Aorta (tissue), 5 donors: ENCODE measurements at regions not wholly inside any gene's neighbourhood (a gene's known extent, or its start where the extent isn't known, plus 50 kb on each side); places are given as distances from the start of the nearest gene placed in this dataset.
"Not testable (repeated sequence)": the region's sequence is repeated elsewhere in the genome, so short reads cannot be mapped to it uniquely, and the experiment has no call there.

ENCODE experiments used
- ATAC-seq: fragments of 200-7000 bp; cut with Tn5 transposase; one replicate; pipeline ENCODE4 v1.9.1; 2022; ENCODE audit warnings: moderate library complexity; ENCODE audit not compliant: low FRiP score
- DNase-seq, 2 donors: peaks; one replicate each; pipeline ENCODE4 v3.0.0-alpha.2; 2020
- H3K27ac ChIP-seq, 2 donors: one replicate each; pipeline ENCODE4 v1.5.1; 2013; ENCODE audit warnings: low read length in 2 of 2, mild to moderate bottlenecking in 2 of 2, moderate library complexity in 2 of 2, control low read depth in 1 of 2, inconsistent platforms in 1 of 2, low read depth in 1 of 2
- H3K27me3 ChIP-seq, 2 donors: one replicate each; pipeline ENCODE4 v1.6.1; 2013; ENCODE audit warnings: control low read depth in 1 of 2, low read length in 1 of 2, mild to moderate bottlenecking in 1 of 2, moderate library complexity in 1 of 2; ENCODE audit not compliant: insufficient read depth in 2 of 2, control insufficient read depth in 1 of 2
- H3K36me3 ChIP-seq, 2 donors: one replicate each; pipeline ENCODE4 v1.6.1; 2013; ENCODE audit warnings: control low read depth in 1 of 2, low read length in 1 of 2, mild to moderate bottlenecking in 1 of 2; ENCODE audit not compliant: insufficient read depth in 2 of 2, control insufficient read depth in 1 of 2
- H3K4me1 ChIP-seq, 2 donors: one replicate each; pipeline ENCODE4 v1.6.1; 2013; ENCODE audit warnings: low read length in 2 of 2, control low read depth in 1 of 2, mild to moderate bottlenecking in 1 of 2, moderate library complexity in 1 of 2; ENCODE audit not compliant: insufficient read depth in 2 of 2, control insufficient read depth in 1 of 2
- H3K4me3 ChIP-seq, 2 donors: one replicate each; pipeline ENCODE4 v1.5.1; 2013; ENCODE audit warnings: low read length in 2 of 2, control low read depth in 1 of 2, mild to moderate bottlenecking in 1 of 2
- H3K9me3 ChIP-seq: one replicate; pipeline ENCODE4 v1.6.1; 2013; ENCODE audit warnings: mild to moderate bottlenecking, low read length; ENCODE audit not compliant: control insufficient read depth
- WGBS, 2 donors: extraction: QIAGEN DNeasy Blood & Tissue Kit; methylation state at CpG; one replicate each; pipeline ENCODE4 v1.1.7; 2013; 5-methylcytosine and 5-hydroxymethylcytosine counted together
- intact Hi-C, 2 donors: fragments of 100-400 bp; cut with DNase I; formaldehyde crosslinking; loops; one replicate each; pipeline versions ENCODE4 v1.14.2 to v1.15.0; 2022
- donor health status: healthy with polysubstance abuse.
- donor health status: Bipolar disorder and iron deficiency.
- donor health status: DM: no; HTN: no; CAD: no.
- donor health status: DM: no; HTN: no; CAD: no.
- donor health status: DM: yes; HTN: yes; CAD: no.

DNA sequence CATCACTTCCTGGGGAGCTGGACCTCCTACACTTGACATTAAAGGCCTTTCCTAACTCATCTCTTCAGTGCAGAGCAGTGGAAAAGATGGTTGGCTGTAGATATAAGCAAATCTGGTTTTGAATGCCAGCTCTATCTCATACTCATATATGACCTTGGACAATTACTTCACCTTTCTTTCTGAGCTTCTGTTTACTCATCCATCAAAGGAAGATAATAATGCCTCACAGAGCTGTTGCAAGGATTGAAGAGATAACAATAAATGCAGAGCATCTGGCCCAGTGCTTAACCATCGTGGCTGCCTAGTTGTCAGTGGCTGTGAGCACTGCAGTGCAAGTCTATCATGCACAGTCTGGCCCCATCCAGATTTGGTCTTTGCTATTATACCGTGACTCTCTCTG lies 148.1 kb upstream of the EOLA2 start:
- Histone ChIP-seq H3K4me1 (peaks cover 2 to 5% of the 10 kb centered on the region in 2 donors), H3K27me3 (no peaks in the 10 kb centered on the region), H3K9me3 (no peaks in the 10 kb centered on the region), H3K27ac (peak overlapping the region in 1 of 2 donors; percentile 74), H3K36me3 (no peaks in the 10 kb centered on the region), H3K4me3 (no peak overlapping the region)
- ATAC-seq, result no peak
- DNase-seq, result no peak
- intact Hi-C loops, result loop anchor here in 1 of 2 donors (10.0 kb wide), 1 partner anchor 278 kb away; the partner anchor contains the start of gene MAMLD1
- 60 to 82% methylated on average over 2 of the region's 2 CpGs for WGBS, 2 donors

DNA sequence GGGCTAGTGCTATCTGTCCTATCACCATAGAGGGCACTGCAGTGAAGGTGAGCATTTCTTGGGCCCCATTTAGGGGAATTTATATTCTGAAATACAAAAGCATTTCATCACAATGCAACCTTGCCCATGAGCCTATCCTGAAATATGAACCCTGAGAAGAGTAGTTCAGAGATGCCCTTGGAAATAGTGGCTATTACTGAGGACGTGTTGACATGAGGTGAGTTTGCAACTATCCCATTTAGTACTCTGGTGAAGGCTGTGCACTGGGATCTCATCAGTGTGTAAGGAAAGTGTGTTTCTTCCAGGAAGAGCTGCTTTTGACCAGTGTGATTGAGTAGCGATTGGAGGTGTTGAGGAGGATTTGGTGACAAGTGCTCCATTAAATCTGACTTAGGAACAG lies 149.3 kb upstream of the EOLA2 start:
- Histone ChIP-seq H3K27ac (no peak overlapping the region), H3K4me3 (no peak overlapping the region), H3K36me3 (no peaks in the 10 kb centered on the region), H3K9me3 (no peaks in the 10 kb centered on the region), H3K27me3 (no peaks in the 10 kb centered on the region), H3K4me1 (peaks cover 2 to 5% of the 10 kb centered on the region in 2 donors)
- ATAC-seq (no peak), DNase-seq (no peak)
- intact Hi-C loops, result loop anchor here in 1 of 2 donors (10.0 kb wide), 1 partner anchor 277 kb away; the partner anchor contains the start of gene MAMLD1
- 96 to 98% methylated on average over 2 of the region's 2 CpGs for WGBS, 2 donors

DNA sequence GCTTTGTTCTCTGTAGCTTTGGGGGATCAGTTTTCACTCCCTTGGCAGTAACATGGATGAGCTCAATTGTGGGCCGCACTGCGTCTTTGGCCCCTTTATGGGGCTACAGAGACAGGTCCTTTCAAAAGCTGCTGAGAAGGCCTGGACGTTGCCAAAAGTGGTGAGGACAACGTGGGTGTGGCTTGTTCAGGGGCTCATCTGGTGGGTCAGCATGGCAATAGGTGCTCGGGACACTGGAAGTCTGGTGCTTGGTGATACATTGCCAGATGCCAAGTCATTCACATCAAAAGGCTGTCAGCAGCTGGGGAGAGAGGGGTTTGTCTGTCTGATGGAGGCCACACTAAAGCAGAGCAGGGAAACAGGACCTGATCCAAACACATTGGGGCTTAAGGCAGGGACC lies 149.8 kb upstream of the EOLA2 start:
- Histone ChIP-seq H3K4me1 (peaks cover 2 to 5% of the 10 kb centered on the region in 2 donors), H3K36me3 (no peaks in the 10 kb centered on the region), H3K4me3 (no peak overlapping the region), H3K27me3 (no peaks in the 10 kb centered on the region), H3K27ac (no peak overlapping the region), H3K9me3 (no peaks in the 10 kb centered on the region)
- 77 to 78% methylated on average over 5 of the region's 5 CpGs for WGBS, 2 donors
- no peak for DNase-seq
- intact Hi-C loops, result loop anchor here in 1 of 2 donors (10.0 kb wide), 1 partner anchor 277 kb away; the partner anchor contains the start of gene MAMLD1
- no peak for ATAC-seq

DNA sequence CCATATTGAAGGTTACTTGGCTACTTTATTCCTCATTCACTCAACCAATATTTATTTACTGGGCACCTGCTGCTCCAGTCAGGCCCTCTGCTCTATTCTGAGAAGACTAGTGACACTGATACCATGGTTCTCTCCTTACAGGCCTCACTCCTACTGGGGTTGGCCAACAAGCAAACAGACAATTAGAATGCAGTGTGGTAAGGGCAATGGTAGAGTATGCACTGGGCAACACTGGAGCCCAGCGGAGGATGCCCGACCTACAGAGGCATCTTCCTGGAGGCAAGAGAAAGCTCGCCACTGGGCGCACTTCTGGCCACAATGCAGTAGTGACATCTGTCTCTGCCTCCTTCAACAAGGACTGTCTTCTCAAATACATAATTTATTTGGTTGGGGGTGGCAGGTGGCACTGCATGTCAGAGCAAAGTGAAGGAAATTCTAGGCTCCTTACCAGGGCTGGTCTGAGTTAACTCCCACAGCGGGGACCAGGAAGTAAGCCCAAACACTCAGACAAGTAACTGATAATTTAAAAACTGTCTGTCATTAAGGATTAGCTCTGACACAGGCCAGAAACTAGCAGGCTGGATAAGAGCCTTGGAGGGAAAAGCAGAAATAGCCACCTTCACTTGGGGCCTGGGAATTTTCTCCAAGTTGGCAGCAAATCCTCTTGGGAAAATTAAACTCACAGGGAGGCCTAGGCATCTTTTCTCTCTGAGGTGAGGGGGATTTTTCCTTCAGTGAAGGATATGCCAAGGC lies 150.7 kb upstream of the EOLA2 start:
- H3K9me3 ChIP-seq, result no peaks in the 10 kb centered on the region
- H3K4me3 ChIP-seq, result no peak overlapping the region
- ATAC-seq (no peak), DNase-seq (no peak)
- H3K27ac ChIP-seq, result no peak overlapping the region
- 81 to 83% methylated on average over 5 of the region's 5 CpGs for WGBS, 2 donors
- H3K27me3 ChIP-seq, result no peaks in the 10 kb centered on the region
- intact Hi-C loops, result loop anchor here in 1 of 2 donors (10.0 kb wide), 1 partner anchor 276 kb away; the partner anchor contains the start of gene MAMLD1
- H3K36me3 ChIP-seq, result no peaks in the 10 kb centered on the region
- H3K4me1 ChIP-seq, result peaks cover 2 to 5% of the 10 kb centered on the region in 2 donors

DNA sequence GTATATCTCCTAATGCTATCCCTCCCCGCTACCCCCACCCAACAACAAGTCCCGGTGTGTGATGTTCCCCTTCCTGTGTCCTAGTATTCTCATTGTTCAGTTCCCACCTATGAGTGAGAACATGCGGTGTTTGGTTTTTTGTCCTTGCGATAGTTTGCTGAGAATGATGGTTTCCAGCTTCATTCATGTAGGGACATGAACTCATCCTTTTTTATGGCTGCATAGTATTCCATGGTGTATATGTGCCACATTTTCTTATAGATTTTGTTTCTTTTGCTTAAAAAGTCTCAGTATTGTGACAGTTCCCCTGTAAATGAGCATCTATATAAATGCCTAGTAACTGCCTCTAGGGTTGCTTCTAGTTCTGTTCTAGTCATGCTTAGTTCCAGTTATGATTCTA lies 153.0 kb upstream of the EOLA2 start:
- H3K9me3 ChIP-seq, H3K27ac ChIP-seq, H3K4me1 ChIP-seq, H3K36me3 ChIP-seq, intact Hi-C loops, ATAC-seq, H3K27me3 ChIP-seq, H3K4me3 ChIP-seq, DNase-seq: not testable (repeated sequence)
- WGBS, 2 donors, result 97 to 99% methylated on average over 4 of the region's 4 CpGs

DNA sequence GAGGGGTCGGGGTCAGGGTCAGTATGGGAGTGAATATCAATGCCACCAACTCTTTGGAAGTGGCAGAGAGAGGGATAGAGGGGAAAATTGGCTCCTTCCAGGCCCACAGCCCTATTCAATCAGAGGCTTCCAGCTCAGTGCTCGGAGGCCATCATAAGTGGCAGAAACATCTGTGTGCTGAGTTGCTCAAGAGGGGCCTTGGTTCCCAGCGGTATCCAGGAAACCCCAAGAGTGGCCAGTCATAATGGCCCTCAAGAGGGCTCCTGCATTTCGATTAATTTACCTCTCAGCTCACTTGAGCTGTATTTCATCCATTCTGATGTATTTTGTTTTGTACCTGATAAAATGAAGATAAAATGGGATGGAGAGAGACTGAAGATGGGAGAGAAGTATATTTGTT lies 154.3 kb upstream of the EOLA2 start:
- ATAC-seq (no peak), DNase-seq (no peak)
- Histone ChIP-seq H3K36me3 (no peaks in the 10 kb centered on the region), H3K9me3 (no peaks in the 10 kb centered on the region), H3K27me3 (no peaks in the 10 kb centered on the region), H3K4me1 (no peaks in the 10 kb centered on the region), H3K4me3 (no peak overlapping the region), H3K27ac (no peak overlapping the region)
- WGBS, 2 donors, result 90 to 96% methylated on average over 4 of the region's 4 CpGs
- intact Hi-C loops, result no loop called here

DNA sequence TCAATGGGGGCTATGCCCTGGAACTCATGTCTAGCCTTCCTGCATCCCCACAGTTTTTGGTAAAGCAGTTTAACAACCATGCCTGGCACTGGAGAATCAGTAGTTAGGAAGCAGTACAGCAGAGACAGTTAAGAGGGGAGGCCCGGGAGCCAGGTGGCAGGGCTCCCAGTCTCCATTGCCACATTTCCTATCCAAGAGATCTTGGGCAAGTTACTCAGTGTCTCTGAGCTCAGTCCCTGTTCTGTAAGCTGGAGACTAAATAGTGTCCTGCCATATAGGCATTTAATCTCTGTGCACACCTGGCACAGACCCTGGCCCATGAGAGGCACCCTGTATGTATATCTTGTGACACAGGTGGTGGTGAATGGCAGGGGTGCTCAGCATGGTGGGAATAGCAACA lies 156.1 kb upstream of the EOLA2 start:
- no peak for DNase-seq
- 17 to 31% methylated on average over 1 of the region's 1 CpG for WGBS, 2 donors
- H3K27ac ChIP-seq, result no peak overlapping the region
- H3K36me3 ChIP-seq, result no peaks in the 10 kb centered on the region
- no peaks in the 10 kb centered on the region for H3K27me3 ChIP-seq
- peak; percentile 6 for ATAC-seq
- intact Hi-C loops, result no loop called here
- H3K9me3 ChIP-seq, result no peaks in the 10 kb centered on the region
- H3K4me1 ChIP-seq, result no peaks in the 10 kb centered on the region
- H3K4me3 ChIP-seq, result no peak overlapping the region

DNA sequence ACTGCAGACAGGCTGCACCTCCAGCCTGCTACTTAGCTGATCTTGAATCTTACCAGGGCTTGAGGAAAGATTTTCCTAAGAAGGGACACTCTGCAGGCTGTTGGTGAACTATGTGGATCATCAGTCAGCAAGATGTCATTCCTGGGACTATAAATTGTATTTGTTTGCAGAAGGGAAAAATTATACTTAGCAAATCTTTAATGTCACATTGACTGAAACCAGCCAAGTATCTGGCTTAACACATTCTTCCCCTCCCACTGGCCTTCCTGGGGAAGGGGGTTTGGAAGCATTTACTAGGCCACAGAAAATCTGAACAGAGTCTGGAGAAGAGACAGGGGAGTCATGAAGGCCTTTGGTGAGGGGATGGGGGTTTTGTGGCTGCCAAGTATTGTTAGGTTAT lies 156.7 kb upstream of the EOLA2 start:
- DNase-seq, result no peak
- ATAC-seq, result no peak
- Histone ChIP-seq H3K9me3 (no peaks in the 10 kb centered on the region), H3K36me3 (no peaks in the 10 kb centered on the region), H3K4me3 (no peak overlapping the region), H3K27ac (no peak overlapping the region), H3K27me3 (no peaks in the 10 kb centered on the region), H3K4me1 (no peaks in the 10 kb centered on the region)
- intact Hi-C loops, result no loop called here

DNA sequence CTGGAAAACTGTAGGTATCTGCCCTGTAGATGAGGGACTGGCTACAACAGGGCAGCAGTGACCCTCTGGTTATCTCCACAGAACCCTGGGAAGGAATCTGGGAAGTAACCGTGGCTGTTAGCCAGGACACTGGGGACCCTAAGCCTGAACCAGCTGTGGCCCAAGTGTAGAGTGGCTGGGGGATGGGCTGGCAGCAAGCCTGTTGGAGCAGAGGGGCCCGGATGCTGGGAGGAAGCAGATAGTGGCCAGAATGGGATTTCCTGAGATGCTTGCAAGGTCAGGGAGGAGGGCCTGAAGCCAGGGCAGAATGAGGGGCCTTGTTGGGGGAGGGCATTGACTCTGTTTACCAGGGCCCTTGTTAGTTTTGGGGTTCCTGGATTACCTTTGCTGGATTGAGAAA lies 161.0 kb upstream of the EOLA2 start:
- Histone ChIP-seq H3K27me3 (no peaks in the 10 kb centered on the region), H3K9me3 (peaks cover 3% of the 10 kb centered on the region), H3K4me3 (no peak overlapping the region), H3K27ac (no peak overlapping the region), H3K36me3 (no peaks in the 10 kb centered on the region), H3K4me1 (no peaks in the 10 kb centered on the region)
- DNase-seq, result no peak
- intact Hi-C loops, result no loop called here
- ATAC-seq, result no peak
- WGBS, 2 donors, result 66 to 78% methylated on average over 2 of the region's 2 CpGs
